Heart left ventricle (tissue), 16 donors: ENCODE measurements at regions not wholly inside any gene's neighbourhood (a gene's known extent, or its start where the extent isn't known, plus 50 kb on each side); places are given as distances from the start of the nearest gene placed in this dataset.
"Not testable (repeated sequence)": the region's sequence is repeated elsewhere in the genome, so short reads cannot be mapped to it uniquely, and the experiment has no call there.

Experiments used
- ATAC-seq, 4 donors: fragments of 200-7000 bp; cut with Tn5 transposase; one replicate each; pipeline ENCODE4 v1.9.1; 2020 to 2022; ENCODE audit warnings: moderate library complexity in 4 of 4, mild to moderate bottlenecking in 3 of 4, moderate number of reproducible peaks in 1 of 4
- DNase-seq, 5 donors: peaks; one replicate each; pipeline ENCODE4 v3.0.0-alpha.2; 2020
- H3K27ac ChIP-seq, 12 donors: fragments of 200-600 bp; sonication (generic) in 4 of 12; one replicate each; pipeline versions ENCODE4 v1.5.0 to v1.8.0; 2016 to 2022; ENCODE audit warnings: mild to moderate bottlenecking in 2 of 12
- H3K27me3 ChIP-seq, 9 donors: fragments of 200-600 bp; sonication (generic) in 2 of 9; one replicate each; pipeline versions ENCODE4 v1.5.1 to v1.8.0; 2016 to 2022; ENCODE audit warnings: mild to moderate bottlenecking in 3 of 9
- H3K36me3 ChIP-seq, 9 donors: fragments of 200-600 bp; sonication (generic) in 2 of 9; one replicate each; pipeline versions ENCODE4 v1.5.0 to v1.8.0; 2018 to 2022; ENCODE audit warnings: mild to moderate bottlenecking in 2 of 9
- H3K4me1 ChIP-seq, 12 donors: fragments of 200-600 bp; sonication (generic) in 4 of 12; one replicate each; pipeline versions ENCODE4 v1.5.0 to v1.8.0; 2016 to 2022; ENCODE audit warnings: mild to moderate bottlenecking in 3 of 12
- H3K4me3 ChIP-seq, 12 donors: fragments of 200-600 bp; sonication (generic) in 4 of 12; one replicate each; pipeline versions ENCODE4 v1.5.0 to v1.8.0; 2017 to 2022; ENCODE audit warnings: mild to moderate bottlenecking in 9 of 12, moderate library complexity in 4 of 12
- H3K9me3 ChIP-seq, 12 donors: fragments of 200-600 bp; sonication (generic) in 4 of 12; one replicate each; pipeline versions ENCODE4 v1.5.0 to v1.8.0; 2016 to 2022; ENCODE audit warnings: mild to moderate bottlenecking in 1 of 12
- CTCF ChIP-seq, 12 donors: fragments of 200-600 bp; sonication (generic) in 4 of 12; IDR thresholded peaks; one replicate each; pipeline versions ENCODE4 v1.5.0 to v1.8.0; 2018 to 2022; ENCODE audit warnings: antibody characterized with exemption in 12 of 12, mild to moderate bottlenecking in 5 of 12
- POLR2A ChIP-seq, 2 donors: fragments of 450-650 bp; IDR thresholded peaks; one replicate each; pipeline ENCODE4 v1.6.1; 2017; ENCODE audit warnings: antibody characterized with exemption in 2 of 2, mild to moderate bottlenecking in 2 of 2, moderate library complexity in 2 of 2
- WGBS, 4 donors: extraction: QIAGEN DNeasy Blood & Tissue Kit in 2 of 4; methylation state at CpG; one replicate each; pipeline versions ENCODE4 v1.1.5 to v1.1.7; 2013 to 2018; 5-methylcytosine and 5-hydroxymethylcytosine counted together
- intact Hi-C, 10 donors: fragments of 100-400 bp; cut with DNase I; formaldehyde crosslinking; loops; one replicate each; pipeline versions ENCODE4 v1.11.1 to v1.14.2; 2022
- donor health status: ischemic (EF 13 %, LVEDD 7.1; RV severe dilation, severe dysfunction).
- donor health status: healthy with polysubstance abuse.
- donor health status: DM: no; HTN: yes; CAD: no.
- donor health status: DM: no; HTN: no; CAD: no.
- donor health status: ischemic (EF 25% LVEDD 6.9; RV normal size, moderate dysfunction).
- donor health status: ischemic (EF 25% LVEDD 5.7; RV mildly dilated, moderate dysfunction).
- donor health status: healthy.
- donor health status: DM: yes; HTN: yes; CAD: no.
- donor health status: ischemic (EF 35%, LVEDD 5.7; RV mildly dilated, moderate dysfunction).
- donor health status: nonischemic (EF 11% LVEDD 7.7; RV severe dilation, severe dysfunction).
- donor health status: DM: yes; HTN: yes; CAD: no.
- donor health status: PGD.
- donor health status: ischemic (EF 29% LVEDD 5.4; RV normal size, mild dysfunction).
- donor health status: nonischemic (EF 23%, LVEDD 6.1; RV moderate dilation, normal function).

DNA sequence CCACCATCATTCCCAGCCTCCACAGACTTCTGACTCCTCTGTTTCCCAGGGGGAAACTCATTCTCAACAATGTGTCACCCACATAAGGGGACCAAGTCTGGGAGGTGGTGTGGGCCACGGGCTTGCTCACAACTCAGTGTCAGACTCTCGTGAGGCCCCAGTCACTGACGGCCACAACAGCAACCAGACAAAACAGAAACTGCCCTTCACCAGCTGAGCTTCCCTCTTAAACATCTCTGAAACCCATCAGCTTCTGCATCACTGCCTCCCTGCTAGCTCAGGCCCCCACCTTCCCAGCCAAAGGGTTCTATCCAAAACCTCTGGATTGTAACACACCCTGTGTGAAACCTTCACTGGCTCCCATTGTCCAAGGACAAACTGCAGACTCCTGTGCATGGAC, 273.4 kb downstream of the CDK5RAP2 start:
- 61 to 76% (median 71%) methylated on average over 3 of the region's 3 CpGs for WGBS, 4 donors
- intact Hi-C loops: no loop called here
- Histone ChIP-seq H3K27me3 (peaks cover 0 to 3% (median 0%) of the 10 kb centered on the region in 9 donors), H3K36me3 (no peaks in the 10 kb centered on the region), H3K27ac (no peak overlapping the region), H3K4me1 (no peaks in the 10 kb centered on the region), H3K9me3 (no peaks in the 10 kb centered on the region), H3K4me3 (no peak overlapping the region)
- ATAC-seq: no peak
- no peak for DNase-seq
- TF ChIP-seq CTCF (IDR thresholded peaks at IDR 0.05): no peak
- TF ChIP-seq POLR2A (IDR thresholded peaks at IDR 0.05): no peak

- WGBS, 4 donors: 43 to 64% (median 50%) methylated on average over 3 of the region's 3 CpGs
Measured at GRCh38 chr9:120306088-120306487, 273.9 kb downstream of the CDK5RAP2 start.

GRCh38 chr9:120304896-120305295, 275.1 kb downstream of the CDK5RAP2 start:
- H3K36me3 ChIP-seq, ATAC-seq, intact Hi-C loops, DNase-seq, H3K4me1 ChIP-seq, H3K27ac ChIP-seq, H3K4me3 ChIP-seq, H3K27me3 ChIP-seq, H3K9me3 ChIP-seq: not testable (repeated sequence)
- WGBS, 4 donors: 94 to 100% (median 96%) methylated on average over 4 to 28 of the region's 28 CpGs

More at GRCh38 chr9:120306088-120306487, 273.9 kb downstream of the CDK5RAP2 start:
- ATAC-seq (no peak), DNase-seq (no peak)
- Histone ChIP-seq H3K36me3 (no peaks in the 10 kb centered on the region), H3K27me3 (peaks cover 0 to 3% (median 0%) of the 10 kb centered on the region in 9 donors), H3K4me3 (no peak overlapping the region), H3K9me3 (no peaks in the 10 kb centered on the region), H3K4me1 (no peaks in the 10 kb centered on the region), H3K27ac (no peak overlapping the region)
- intact Hi-C loops: no loop called here
- no peak for TF ChIP-seq POLR2A (IDR thresholded peaks at IDR 0.05)
- TF ChIP-seq CTCF (IDR thresholded peaks at IDR 0.05): no peak

- Histone ChIP-seq H3K27ac (no peak overlapping the region), H3K27me3 (peaks cover 0 to 3% (median 0%) of the 10 kb centered on the region in 9 donors), H3K9me3 (no peaks in the 10 kb centered on the region), H3K36me3 (no peaks in the 10 kb centered on the region), H3K4me3 (no peak overlapping the region), H3K4me1 (no peaks in the 10 kb centered on the region)
- WGBS, 4 donors: 80 to 89% (median 85%) methylated on average over 4 of the region's 4 CpGs
- TF ChIP-seq CTCF (IDR thresholded peaks at IDR 0.05) (no peak), POLR2A (IDR thresholded peaks at IDR 0.05) (no peak)
- no peak for ATAC-seq
- no peak for DNase-seq
- intact Hi-C loops: no loop called here
Measured at GRCh38 chr9:120303519-120303918, 276.4 kb downstream of the CDK5RAP2 start.

DNA sequence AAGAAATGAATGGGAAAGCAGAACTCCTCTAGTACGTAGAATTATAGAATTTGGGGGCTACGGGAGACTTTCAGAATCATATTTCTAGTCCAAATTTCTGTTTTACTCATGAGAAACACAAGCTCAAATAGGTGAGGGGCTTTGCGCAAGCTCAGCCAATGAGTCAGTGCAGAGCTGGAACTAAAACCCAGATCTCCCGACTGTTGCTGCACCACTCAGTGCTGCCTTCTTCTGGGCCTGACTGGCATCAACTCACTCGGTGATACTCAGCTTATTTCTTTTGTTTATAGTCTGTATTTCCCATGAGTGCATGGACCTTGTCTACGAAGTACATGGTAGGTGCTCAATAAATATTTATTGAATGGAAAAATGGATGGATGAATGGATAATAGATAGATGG, 280.2 kb downstream of the CDK5RAP2 start:
- ATAC-seq (no peak), DNase-seq (no peak)
- Histone ChIP-seq H3K27me3 (peaks cover 0 to 2% (median 0%) of the 10 kb centered on the region in 9 donors), H3K4me1 (no peaks in the 10 kb centered on the region), H3K36me3 (no peaks in the 10 kb centered on the region), H3K27ac (no peak overlapping the region), H3K4me3 (no peak overlapping the region), H3K9me3 (no peaks in the 10 kb centered on the region)
- TF ChIP-seq POLR2A (IDR thresholded peaks at IDR 0.05): no peak
- no peak for TF ChIP-seq CTCF (IDR thresholded peaks at IDR 0.05)
- intact Hi-C loops: no loop called here
- WGBS, 4 donors: 65 to 75% (median 71%) methylated on average over 6 of the region's 6 CpGs
